ENCODE measurements at regions not wholly inside any gene's neighbourhood (a gene's known extent, or its start where the extent isn't known, plus 50 kb on each side); places are given as distances from the start of the nearest gene placed in this dataset.
"Not testable (repeated sequence)": the region's sequence is repeated elsewhere in the genome, so short reads cannot be mapped to it uniquely, and the experiment has no call there.

GRCh38 chr9:31445357-31445756, 939.1 kb upstream of the ACO1 start:
- DNase-seq (ENCODE audit: low spot score) = no peak

- no peak for DNase-seq (ENCODE audit: low spot score)
Observed at GRCh38 chr9:31445960-31446359, 938.5 kb upstream of the ACO1 start.

GRCh38 chr9:31467075-31467474, 917.4 kb upstream of the ACO1 start:
- no peak for DNase-seq (ENCODE audit: low spot score)

GRCh38 chr9:31470051-31470450, 914.4 kb upstream of the ACO1 start:
- no peak for DNase-seq (ENCODE audit: low spot score)

GRCh38 chr9:31471010-31471409, 913.4 kb upstream of the ACO1 start:
- no peak for DNase-seq (ENCODE audit: low spot score)

- no peak for DNase-seq (ENCODE audit: low spot score)
Observed at GRCh38 chr9:31486630-31487029, 897.8 kb upstream of the ACO1 start.

GRCh38 chr9:31490551-31491106, 893.8 kb upstream of the ACO1 start:
- DNase-seq (ENCODE audit: low spot score) = no peak

GRCh38 chr9:31492229-31492628, 892.2 kb upstream of the ACO1 start:
- DNase-seq (ENCODE audit: low spot score) = no peak

- no peak for DNase-seq (ENCODE audit: low spot score)
Observed at GRCh38 chr9:31500422-31500821, 884.0 kb upstream of the ACO1 start.

- DNase-seq (ENCODE audit: low spot score) = no peak
Observed at GRCh38 chr9:31519011-31519410, 865.4 kb upstream of the ACO1 start.

GRCh38 chr9:31519424-31519823, 865.0 kb upstream of the ACO1 start:
- no peak for DNase-seq (ENCODE audit: low spot score)

- no peak for DNase-seq (ENCODE audit: low spot score)
Observed at GRCh38 chr9:31519826-31520225, 864.6 kb upstream of the ACO1 start.

GRCh38 chr9:31520301-31521085, 864.0 kb upstream of the ACO1 start:
- DNase-seq (ENCODE audit: low spot score) = no peak

- no peak for DNase-seq (ENCODE audit: low spot score)
Observed at GRCh38 chr9:31535651-31536050, 848.8 kb upstream of the ACO1 start.

GRCh38 chr9:31536471-31536870, 848.0 kb upstream of the ACO1 start:
- no peak for DNase-seq (ENCODE audit: low spot score)

- no peak for DNase-seq (ENCODE audit: low spot score)
Observed at GRCh38 chr9:31541721-31542281, 842.6 kb upstream of the ACO1 start.

GRCh38 chr9:31542384-31543055, 841.9 kb upstream of the ACO1 start:
- DNase-seq (ENCODE audit: low spot score) = no peak

GRCh38 chr9:31554941-31555340, 829.5 kb upstream of the ACO1 start:
- no peak for DNase-seq (ENCODE audit: low spot score)

- DNase-seq (ENCODE audit: low spot score) = no peak
Observed at GRCh38 chr9:31556667-31557463, 827.6 kb upstream of the ACO1 start.

GRCh38 chr9:31572190-31572589, 812.3 kb upstream of the ACO1 start:
- not testable (repeated sequence) for DNase-seq (ENCODE audit: low spot score)

GRCh38 chr9:31573561-31573960, 810.9 kb upstream of the ACO1 start:
- no peak for DNase-seq (ENCODE audit: low spot score)

Measured in left forelimb (tissue), 1 donor.